ENCODE measurements at regions not wholly inside any gene's neighbourhood (a gene's known extent, or its start where the extent isn't known, plus 50 kb on each side); places are given as distances from the start of the nearest gene placed in this dataset.

DNA sequence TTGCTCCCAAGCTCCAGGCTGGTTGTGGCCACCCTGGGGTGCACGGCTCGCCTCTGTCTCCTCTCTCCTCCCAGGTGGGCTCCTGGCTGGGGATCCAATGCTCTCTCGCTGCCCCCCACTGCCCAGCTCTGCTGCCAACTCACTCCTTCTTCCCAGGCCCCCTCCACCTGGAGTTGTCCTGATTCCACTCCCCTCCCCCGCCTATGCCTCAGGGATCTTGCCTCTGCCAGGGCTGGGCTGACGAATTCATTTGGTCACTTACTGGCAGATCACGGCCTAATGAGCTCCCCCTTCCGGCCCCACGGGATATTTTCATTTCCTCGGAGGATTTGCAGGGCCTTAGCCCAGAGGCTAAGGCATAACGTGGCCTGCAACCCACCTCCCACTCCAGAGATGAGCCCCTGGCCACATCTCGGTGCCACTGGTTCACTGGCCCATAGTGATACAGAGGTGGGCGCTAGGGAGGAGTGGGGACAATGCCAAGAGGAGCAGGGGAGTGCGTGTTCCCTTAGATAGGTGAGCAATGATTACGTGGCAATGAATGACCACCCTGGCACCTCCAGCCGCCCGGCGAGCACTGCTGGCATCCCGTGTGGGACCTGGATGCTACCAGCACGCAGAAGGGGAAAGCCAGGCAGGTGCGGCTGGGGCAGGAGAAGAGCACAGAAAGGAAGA lies 344.6 kb upstream of the SHH start:
- no peak overlapping the region for H3K14ac ChIP-seq (replicated peaks; ENCODE audit: low read depth, low read length)
- H2BK20ac ChIP-seq (ENCODE audit: low read depth, low read length) = no peak overlapping the region
- H3K79me1 ChIP-seq (ENCODE audit: low read depth in 1 of 2, low read length in 2 of 2) = no peaks in the 10 kb centered on the region
- no peak overlapping the region for H3K4me2 ChIP-seq (ENCODE audit: low read depth, low read length)
- no peak overlapping the region for H3K4me3 ChIP-seq (ENCODE audit: insufficient read depth, low read depth, low read length)
- TF ChIP-seq BHLHE40 (IDR thresholded peaks at IDR 0.05; ENCODE audit: low read depth, low read length) = no peak
- no peak for TF ChIP-seq MXI1 (IDR thresholded peaks at IDR 0.05; ENCODE audit: borderline replicate concordance, low read depth, low read length)
- no peak for TF ChIP-seq NFE2L2 (IDR thresholded peaks at IDR 0.05; ENCODE audit: low read depth, low read length)
- TF ChIP-seq RAD21 (IDR thresholded peaks at IDR 0.05; ENCODE audit: low read length) = no peak
- no peak overlapping the region for H3K27ac ChIP-seq (ENCODE audit: insufficient read depth, low read length)
- no peak overlapping the region for H2BK120ac ChIP-seq (ENCODE audit: low read depth, low read length)
- ChIA-PET POLR2A (ENCODE audit: unreplicated experiment) (no interaction called here), CTCF (no interaction called here)
- DNase-seq = no peak
- 75% methylated on average over 7 of the region's 20 CpGs; no CpG with 5 or more reads in 1 of the 2 experiments for WGBS, 2 experiments (ENCODE audit: extremely low coverage in 2 of 2, insufficient read length in 1 of 2)
- H3K23ac ChIP-seq (ENCODE audit: low read depth, low read length) = no peak overlapping the region
- intact Hi-C loops (cut with micrococcal nuclease) = no loop called here
- no peak overlapping the region for H2BK15ac ChIP-seq (ENCODE audit: low read depth, low read length)
- peaks cover 34% of the 10 kb centered on the region for H3K9me3 ChIP-seq (ENCODE audit: control insufficient read depth, insufficient read depth, low read length)
- no peak overlapping the region for H2AK9ac ChIP-seq (replicated peaks; ENCODE audit: low read depth, low read length, poor library complexity)
- H3K36me3 ChIP-seq (ENCODE audit: control insufficient read depth, insufficient read depth, low read length) = no peaks in the 10 kb centered on the region
- in situ Hi-C loops (cut with MboI; ENCODE audit: low sequenced_read_pairs) = no loop called here
- BruUV-seq (replicated peaks) = no TSS peak
- no peak for ATAC-seq (ENCODE audit: low read depth)
- H3K27me3 ChIP-seq (ENCODE audit: control insufficient read depth, insufficient read depth, low read length) = no peaks in the 10 kb centered on the region
- no peaks in the 10 kb centered on the region for H3K9me1 ChIP-seq (ENCODE audit: insufficient read depth, low read length)
- H3K4me1 ChIP-seq (ENCODE audit: control insufficient read depth, insufficient read depth, low read length) = no peaks in the 10 kb centered on the region
- H4K8ac ChIP-seq (ENCODE audit: low read depth in 2 of 2, low read length in 2 of 2) = no peak overlapping the region
- no peak overlapping the region for H3K18ac ChIP-seq (ENCODE audit: low read depth, low read length)
- no peak overlapping the region for H2AK5ac ChIP-seq (ENCODE audit: low read depth, low read length)
- H4K20me1 ChIP-seq (ENCODE audit: insufficient read depth, low read length) = no peaks in the 10 kb centered on the region
- no peak overlapping the region for H2BK5ac ChIP-seq (ENCODE audit: low read depth, low read length, poor library complexity, severe bottlenecking)
- H3K9ac ChIP-seq (ENCODE audit: low read depth, low read length) = no peak overlapping the region
- H4K91ac ChIP-seq (ENCODE audit: insufficient read depth, low read depth, low read length) = no peak overlapping the region
- H3K56ac ChIP-seq (ENCODE audit: extremely low read depth, insufficient read depth, low read length) = no peak overlapping the region
- no peak overlapping the region for H2AFZ ChIP-seq (replicated peaks; ENCODE audit: low read length, poor library complexity)
- no peak overlapping the region for H4K5ac ChIP-seq (ENCODE audit: low read depth, low read length)
- no peak overlapping the region for H3K4ac ChIP-seq (ENCODE audit: low read depth, low read length)
- dilution Hi-C loops (cut with HindIII; ENCODE audit: low sequenced_read_pairs, unreplicated experiment) = no loop called here
